A549 (cell line): ENCODE measurements at regions not wholly inside any gene's neighbourhood (a gene's known extent, or its start where the extent isn't known, plus 50 kb on each side); places are given as distances from the start of the nearest gene placed in this dataset.

Experiments used
- ATAC-seq, 2 experiments: fragments of 200-7000 bp in 1 of 2; fragments of >200 bp in 1 of 2; cut with Nextera tagmentation in 1 of 2; cut with Tn5 transposase in 1 of 2; 3 replicates each; pipeline versions ENCODE4 v1.8.0 to v1.9.1; 2018 to 2020; ENCODE audit warnings: mild to moderate bottlenecking in 1 of 2, moderate library complexity in 1 of 2
- CTCF ChIA-PET: fragments of 300-600 bp; sonication (Branson Sonifier 250); formaldehyde crosslinking; extraction: SDS; loops from one replicate; lab custom pipeline; 2021; ENCODE audit warnings: antibody characterized with exemption, inconsistent platforms; lab: Yijun Ruan, JAX
- POLR2A ChIA-PET: fragments of 350-600 bp; formaldehyde crosslinking; extraction: SDS; loops from one replicate; lab custom pipeline; 2021; ENCODE audit warnings: antibody characterized with exemption, inconsistent platforms; lab: Yijun Ruan, JAX
- DNase-seq, 2 experiments: peaks; one replicate each; pipeline versions ENCODE4 v3.0.0 to v3.0.0-alpha.2; 2011 to 2016; ENCODE audit warnings: low read depth in 1 of 2, low spot score in 1 of 2
- FAIRE-seq: peaks from 2 replicates; lab custom pipeline; 2011; peaks lifted over from hg19 to GRCh38; lab: Jason Lieb, UNC
- H3K27ac ChIP-seq, 2 experiments: fragments of >200 bp; sonication (Bioruptor Twin); formaldehyde crosslinking; 3 replicates each; pipeline ENCODE4 v1.5.1; 2016 to 2017
- H3K4me1 ChIP-seq: fragments of >200 bp; sonication (Bioruptor Twin); formaldehyde crosslinking; 3 replicates; pipeline ENCODE4 v1.6.1; 2016
- H3K4me2 ChIP-seq: fragments of >200 bp; sonication (Bioruptor Twin); formaldehyde crosslinking; 3 replicates; pipeline ENCODE4 v1.6.1; 2016
- H3K4me3 ChIP-seq: fragments of >200 bp; sonication (Bioruptor Twin); formaldehyde crosslinking; 3 replicates; pipeline ENCODE4 v1.5.1; 2016
- H3K9me3 ChIP-seq: fragments of >200 bp; sonication (Bioruptor Twin); formaldehyde crosslinking; 3 replicates; pipeline ENCODE4 v1.6.1; 2016
- CBX8 ChIP-seq: fragments of 200-600 bp; sonication (generic); IDR thresholded peaks from 2 replicates; pipeline ENCODE4 v1.6.1; 2016
- CEBPB ChIP-seq, 2 experiments: fragments of >200 bp in 1 of 2; sonication (Bioruptor Twin) in 1 of 2; formaldehyde crosslinking in 1 of 2; IDR thresholded peaks; 2 replicates each; pipeline ENCODE4 v1.6.1; 2012 to 2016
- CHD2 ChIP-seq: fragments of 150-350 bp; IDR thresholded peaks from 2 replicates; pipeline ENCODE4 v1.6.1; 2014; ENCODE audit warnings: low read length; ENCODE audit not compliant: partially characterized antibody
- CHD4 ChIP-seq: fragments of 200-600 bp; sonication (generic); IDR thresholded peaks from 2 replicates; pipeline ENCODE4 v1.6.1; 2016; ENCODE audit warnings: antibody characterized with exemption, mild to moderate bottlenecking, borderline replicate concordance
- EHMT2 ChIP-seq: fragments of 200-600 bp; sonication (generic); IDR thresholded peaks from 2 replicates; pipeline ENCODE4 v1.6.1; 2016; ENCODE audit warnings: antibody characterized with exemption, low read depth, mild to moderate bottlenecking, moderate library complexity
- EP300 ChIP-seq, 2 experiments: fragments of >200 bp; sonication (Bioruptor Twin); formaldehyde crosslinking; IDR thresholded peaks; 2 replicates in 1 of 2; 3 replicates in 1 of 2; pipeline ENCODE4 v1.6.1; 2016 to 2017
- ESRRA ChIP-seq: fragments of 150-350 bp; IDR thresholded peaks from 2 replicates; pipeline ENCODE4 v1.6.1; 2014; ENCODE audit warnings: mild to moderate bottlenecking, low read length, borderline replicate concordance
- GATA3 ChIP-seq: IDR thresholded peaks from 2 replicates; pipeline ENCODE4 v1.6.1; 2012; ENCODE audit warnings: borderline replicate concordance
- HOXB13 ChIP-seq: fragments of 250-450 bp; sonication (Bioruptor Pico); IDR thresholded peaks from 2 replicates; pipeline ENCODE4 v1.5.0; 2020; ENCODE audit warnings: low read depth, mild to moderate bottlenecking, moderate library complexity
- JUN ChIP-seq, 2 experiments: fragments of >200 bp; sonication (Bioruptor Twin); formaldehyde crosslinking; IDR thresholded peaks; 2 replicates in 1 of 2; 3 replicates in 1 of 2; pipeline ENCODE4 v1.6.1; 2016 to 2017
- KDM1A ChIP-seq: fragments of 200-600 bp; sonication (generic); IDR thresholded peaks from 2 replicates; pipeline ENCODE4 v1.6.1; 2016; ENCODE audit warnings: low read depth, mild to moderate bottlenecking
- MAFK ChIP-seq: fragments of 450-650 bp; IDR thresholded peaks from 2 replicates; pipeline ENCODE4 v1.6.1; 2014; ENCODE audit not compliant: partially characterized antibody
- NFE2L2 ChIP-seq: fragments of 150-350 bp; conservative IDR thresholded peaks from 2 replicates; pipeline ENCODE4 v1.6.1; 2014; ENCODE audit warnings: low read length
- NPAS2 ChIP-seq: fragments of 250-450 bp; sonication (Bioruptor Pico); IDR thresholded peaks from 2 replicates; pipeline ENCODE4 v1.8.0; 2022; ENCODE audit warnings: mild to moderate bottlenecking, moderate library complexity, borderline replicate concordance
- POLR2A ChIP-seq: IDR thresholded peaks from 2 replicates; pipeline ENCODE4 v1.6.1; 2012; ENCODE audit warnings: mild to moderate bottlenecking, low read length
- RARB ChIP-seq: fragments of 250-450 bp; sonication (Bioruptor Pico); IDR thresholded peaks from 2 replicates; pipeline ENCODE4 v1.8.0; 2021; ENCODE audit warnings: mild to moderate bottlenecking, moderate library complexity
- RFX5 ChIP-seq: fragments of 450-650 bp; IDR thresholded peaks from 2 replicates; pipeline ENCODE4 v1.7.1; 2014; ENCODE audit warnings: antibody characterized with exemption, mild to moderate bottlenecking, moderate library complexity
- TFCP2L1 ChIP-seq: fragments of 250-450 bp; sonication (Bioruptor Pico); IDR thresholded peaks from 2 replicates; pipeline ENCODE4 v1.5.0; 2021; ENCODE audit warnings: mild to moderate bottlenecking
- ZC3H11A ChIP-seq: fragments of 450-650 bp; IDR thresholded peaks from 2 replicates; pipeline ENCODE4 v1.6.1; 2014; ENCODE audit warnings: antibody characterized with exemption, mild to moderate bottlenecking
- ZFP36 ChIP-seq: fragments of 450-650 bp; IDR thresholded peaks from 2 replicates; pipeline ENCODE4 v1.6.1; 2014; ENCODE audit warnings: borderline replicate concordance; ENCODE audit not compliant: partially characterized antibody
- ZNF302 ChIP-seq: fragments of 250-450 bp; sonication (Bioruptor Pico); IDR thresholded peaks from 2 replicates; pipeline ENCODE4 v1.9.0; 2021; ENCODE audit warnings: inconsistent platforms, mild to moderate bottlenecking, moderate library complexity
- ZSCAN20 ChIP-seq: fragments of 250-450 bp; sonication (Bioruptor Pico); IDR thresholded peaks from 2 replicates; pipeline ENCODE4 v1.8.0; 2022; ENCODE audit warnings: mild to moderate bottlenecking, moderate library complexity
- WGBS: methylation state at CpG from one replicate; pipeline ENCODE4 v1.1.6; 2017; ENCODE audit errors: missing lambda C conversion rate; 5-methylcytosine and 5-hydroxymethylcytosine counted together
- TF ChIP-seq, protein P1 (sequence below): fragments of 450-650 bp; IDR thresholded peaks from 2 replicates; pipeline ENCODE4 v1.6.1; 2014; ENCODE audit warnings: antibody characterized with exemption
- TF ChIP-seq, protein P2 (sequence below): fragments of 250-450 bp; sonication (Bioruptor Pico); IDR thresholded peaks from 2 replicates; pipeline ENCODE4 v1.5.0; 2020; ENCODE audit warnings: low read depth, mild to moderate bottlenecking, moderate library complexity
- TF ChIP-seq, protein P3 (sequence below): IDR thresholded peaks from 2 replicates; pipeline ENCODE4 v1.6.1; 2012
- TF ChIP-seq, protein P4 (sequence below): fragments of >200 bp; sonication (Bioruptor Twin); formaldehyde crosslinking; IDR thresholded peaks from 3 replicates; pipeline ENCODE4 v1.5.1; 2016
- TF ChIP-seq, protein P5 (sequence below): IDR thresholded peaks from 2 replicates; pipeline ENCODE4 v1.6.1; 2012; ENCODE audit warnings: low read depth, borderline replicate concordance
- TF ChIP-seq, protein P6 (sequence below): fragments of 250-450 bp; sonication (Bioruptor Pico); IDR thresholded peaks from 2 replicates; pipeline ENCODE4 v1.5.0; 2021; ENCODE audit warnings: mild to moderate bottlenecking, moderate library complexity, borderline replicate concordance

DNA sequence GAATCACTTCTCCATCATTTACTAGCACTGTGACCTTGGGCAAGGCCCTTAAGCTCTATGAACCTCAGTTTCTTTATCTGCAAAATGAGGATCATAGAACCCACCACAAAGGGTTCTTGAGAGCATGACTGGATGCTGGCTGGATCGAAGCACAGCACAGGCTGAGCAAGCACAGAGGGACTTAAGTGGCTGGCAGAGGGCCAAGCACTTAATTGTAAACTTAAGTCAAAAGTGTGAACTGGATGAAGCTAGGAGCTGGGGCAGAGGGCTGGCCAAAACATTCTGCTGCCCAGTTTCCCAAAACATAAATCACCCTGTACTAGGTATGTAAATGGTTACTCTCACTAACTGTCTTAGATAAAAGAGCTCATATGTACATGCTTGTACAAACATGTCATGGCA lies 112.3 kb upstream of the WWC1 start:
- ChIA-PET POLR2A (no interaction called here), CTCF (interaction anchor here (1.0 to 1.2 kb wide), 2 partner anchors 9 to 41 kb away, joined by 3 to 4 read pairs; no protein-coding TSS in a partner anchor)
- DNase-seq (no peak), ATAC-seq (no peak), FAIRE-seq (no peak)
- Histone ChIP-seq H3K27ac (no peak overlapping the region), H3K4me3 (no peak overlapping the region), H3K4me2 (no peak overlapping the region), H3K9me3 (no peaks in the 10 kb centered on the region), H3K4me1 (peaks cover 4% of the 10 kb centered on the region; the same call in 1 of the 3 replicates)
- WGBS = 17% methylated on average over 1 of the region's 1 CpG
- TF ChIP-seq HOXB13 (CRISPR knock-in tag) (no peak), JUN (IDR thresholded peaks at IDR 0.05) (no peak)

DNA sequence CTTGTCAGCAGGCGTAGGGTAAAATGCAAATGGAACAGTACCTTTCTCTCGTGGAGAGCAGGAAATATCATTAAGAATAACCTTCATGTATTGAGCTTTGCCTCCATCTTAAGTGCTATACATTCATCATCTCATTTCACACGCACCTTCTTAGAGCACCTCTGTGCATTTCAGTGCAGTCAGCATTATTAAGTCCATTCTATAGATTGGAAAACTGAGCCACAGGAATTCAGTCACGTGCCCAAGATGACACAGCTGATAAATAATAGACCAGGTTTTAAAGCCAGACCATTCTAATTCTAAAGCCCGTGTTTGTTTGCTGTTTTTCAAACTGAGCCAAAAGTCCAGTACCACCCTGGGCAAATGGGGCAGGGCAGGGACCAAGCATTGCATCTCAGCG lies 109.2 kb upstream of the WWC1 start:
- Histone ChIP-seq H3K9me3 (no peaks in the 10 kb centered on the region), H3K27ac (no peak overlapping the region), H3K4me2 (no peak overlapping the region), H3K4me1 (peaks cover 4% of the 10 kb centered on the region; the same call in 1 of the 3 replicates)
- CTCF ChIA-PET = no interaction called here
- WGBS = 31% methylated on average over 6 of the region's 6 CpGs
- FAIRE-seq = no peak
- POLR2A ChIA-PET = no interaction called here
- TF ChIP-seq, protein P1, sequence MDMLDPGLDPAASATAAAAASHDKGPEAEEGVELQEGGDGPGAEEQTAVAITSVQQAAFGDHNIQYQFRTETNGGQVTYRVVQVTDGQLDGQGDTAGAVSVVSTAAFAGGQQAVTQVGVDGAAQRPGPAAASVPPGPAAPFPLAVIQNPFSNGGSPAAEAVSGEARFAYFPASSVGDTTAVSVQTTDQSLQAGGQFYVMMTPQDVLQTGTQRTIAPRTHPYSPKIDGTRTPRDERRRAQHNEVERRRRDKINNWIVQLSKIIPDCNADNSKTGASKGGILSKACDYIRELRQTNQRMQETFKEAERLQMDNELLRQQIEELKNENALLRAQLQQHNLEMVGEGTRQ = no peak
- TF ChIP-seq, protein P2, sequence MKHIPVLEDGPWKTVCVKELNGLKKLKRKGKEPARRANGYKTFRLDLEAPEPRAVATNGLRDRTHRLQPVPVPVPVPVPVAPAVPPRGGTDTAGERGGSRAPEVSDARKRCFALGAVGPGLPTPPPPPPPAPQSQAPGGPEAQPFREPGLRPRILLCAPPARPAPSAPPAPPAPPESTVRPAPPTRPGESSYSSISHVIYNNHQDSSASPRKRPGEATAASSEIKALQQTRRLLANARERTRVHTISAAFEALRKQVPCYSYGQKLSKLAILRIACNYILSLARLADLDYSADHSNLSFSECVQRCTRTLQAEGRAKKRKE = no peak
- TF ChIP-seq ZNF302 (CRISPR knock-in tag) = no peak
- no peak for TF ChIP-seq RFX5
- TF ChIP-seq ESRRA = no peak
- no peak for TF ChIP-seq RARB (CRISPR knock-in tag)
- TF ChIP-seq MAFK = peak; percentile 39
- TF ChIP-seq NFE2L2 = no peak
- TF ChIP-seq CEBPB (IDR thresholded peaks at IDR 0.05) = no peak
- TF ChIP-seq, all 56 proteins: peak for 1
- no peak for DNase-seq
- H3K4me3 ChIP-seq = no peak overlapping the region
- no peak for ATAC-seq

DNA sequence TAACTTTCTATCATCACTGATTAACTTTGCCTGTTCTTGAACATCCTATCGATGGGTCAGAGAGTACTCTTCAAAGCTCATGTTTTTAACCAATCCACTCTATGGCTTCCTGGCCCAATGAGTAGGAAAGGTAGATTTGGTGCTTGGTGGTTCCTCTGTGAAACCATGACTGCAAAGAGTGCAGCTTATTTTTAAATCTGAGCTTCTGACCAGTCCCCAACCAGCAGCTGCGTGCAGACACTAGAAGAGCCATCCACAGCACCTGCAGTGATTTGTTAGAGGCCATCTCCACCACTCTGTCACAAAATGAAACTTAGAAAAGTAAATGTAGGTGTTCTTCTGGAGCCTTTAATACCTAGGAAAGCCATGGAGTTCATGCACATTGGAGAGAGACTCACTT lies 107.3 kb upstream of the WWC1 start:
- H3K27ac ChIP-seq = no peak overlapping the region
- ATAC-seq (no peak), FAIRE-seq (no peak), DNase-seq (no peak)
- CTCF ChIA-PET = interaction anchor here (0.5 to 1.4 kb wide), 4 partner anchors 15 to 317 kb away, joined by 3 read pairs; no protein-coding TSS in a partner anchor
- peaks cover 4% of the 10 kb centered on the region; the same call in 1 of the 3 replicates for H3K4me1 ChIP-seq
- TF ChIP-seq TFCP2L1 (no peak), EP300 (IDR thresholded peaks at IDR 0.05) (no peak), CHD4 (no peak), GATA3 (no peak), ZFP36 (no peak), KDM1A (no peak), ESRRA (no peak), ZSCAN20 (CRISPR knock-in tag) (no peak), ZC3H11A (no peak), NFE2L2 (no peak), EHMT2 (no peak), CBX8 (no peak), CHD2 (no peak), POLR2A (no peak), CEBPB (IDR thresholded peaks at IDR 0.05) (no peak), NPAS2 (no peak)
- TF ChIP-seq, protein P3, sequence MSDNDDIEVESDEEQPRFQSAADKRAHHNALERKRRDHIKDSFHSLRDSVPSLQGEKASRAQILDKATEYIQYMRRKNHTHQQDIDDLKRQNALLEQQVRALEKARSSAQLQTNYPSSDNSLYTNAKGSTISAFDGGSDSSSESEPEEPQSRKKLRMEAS = no peak
- TF ChIP-seq, protein P4, sequence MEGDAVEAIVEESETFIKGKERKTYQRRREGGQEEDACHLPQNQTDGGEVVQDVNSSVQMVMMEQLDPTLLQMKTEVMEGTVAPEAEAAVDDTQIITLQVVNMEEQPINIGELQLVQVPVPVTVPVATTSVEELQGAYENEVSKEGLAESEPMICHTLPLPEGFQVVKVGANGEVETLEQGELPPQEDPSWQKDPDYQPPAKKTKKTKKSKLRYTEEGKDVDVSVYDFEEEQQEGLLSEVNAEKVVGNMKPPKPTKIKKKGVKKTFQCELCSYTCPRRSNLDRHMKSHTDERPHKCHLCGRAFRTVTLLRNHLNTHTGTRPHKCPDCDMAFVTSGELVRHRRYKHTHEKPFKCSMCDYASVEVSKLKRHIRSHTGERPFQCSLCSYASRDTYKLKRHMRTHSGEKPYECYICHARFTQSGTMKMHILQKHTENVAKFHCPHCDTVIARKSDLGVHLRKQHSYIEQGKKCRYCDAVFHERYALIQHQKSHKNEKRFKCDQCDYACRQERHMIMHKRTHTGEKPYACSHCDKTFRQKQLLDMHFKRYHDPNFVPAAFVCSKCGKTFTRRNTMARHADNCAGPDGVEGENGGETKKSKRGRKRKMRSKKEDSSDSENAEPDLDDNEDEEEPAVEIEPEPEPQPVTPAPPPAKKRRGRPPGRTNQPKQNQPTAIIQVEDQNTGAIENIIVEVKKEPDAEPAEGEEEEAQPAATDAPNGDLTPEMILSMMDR = no peak
- TF ChIP-seq, protein P5, sequence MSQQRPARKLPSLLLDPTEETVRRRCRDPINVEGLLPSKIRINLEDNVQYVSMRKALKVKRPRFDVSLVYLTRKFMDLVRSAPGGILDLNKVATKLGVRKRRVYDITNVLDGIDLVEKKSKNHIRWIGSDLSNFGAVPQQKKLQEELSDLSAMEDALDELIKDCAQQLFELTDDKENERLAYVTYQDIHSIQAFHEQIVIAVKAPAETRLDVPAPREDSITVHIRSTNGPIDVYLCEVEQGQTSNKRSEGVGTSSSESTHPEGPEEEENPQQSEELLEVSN = no peak
- TF ChIP-seq, protein P6, sequence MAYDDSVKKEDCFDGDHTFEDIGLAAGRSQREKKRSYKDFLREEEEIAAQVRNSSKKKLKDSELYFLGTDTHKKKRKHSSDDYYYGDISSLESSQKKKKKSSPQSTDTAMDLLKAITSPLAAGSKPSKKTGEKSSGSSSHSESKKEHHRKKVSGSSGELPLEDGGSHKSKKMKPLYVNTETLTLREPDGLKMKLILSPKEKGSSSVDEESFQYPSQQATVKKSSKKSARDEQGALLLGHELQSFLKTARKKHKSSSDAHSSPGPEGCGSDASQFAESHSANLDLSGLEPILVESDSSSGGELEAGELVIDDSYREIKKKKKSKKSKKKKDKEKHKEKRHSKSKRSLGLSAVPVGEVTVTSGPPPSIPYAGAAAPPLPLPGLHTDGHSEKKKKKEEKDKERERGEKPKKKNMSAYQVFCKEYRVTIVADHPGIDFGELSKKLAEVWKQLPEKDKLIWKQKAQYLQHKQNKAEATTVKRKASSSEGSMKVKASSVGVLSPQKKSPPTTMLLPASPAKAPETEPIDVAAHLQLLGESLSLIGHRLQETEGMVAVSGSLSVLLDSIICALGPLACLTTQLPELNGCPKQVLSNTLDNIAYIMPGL (CRISPR knock-in tag) = no peak
- 29% methylated on average over 2 of the region's 2 CpGs for WGBS
- POLR2A ChIA-PET = no interaction called here
- H3K4me2 ChIP-seq = no peak overlapping the region
- H3K9me3 ChIP-seq = no peaks in the 10 kb centered on the region
- H3K4me3 ChIP-seq = no peak overlapping the region
